ENCODE measurements at regions not wholly inside any gene's neighbourhood (a gene's known extent, or its start where the extent isn't known, plus 50 kb on each side); places are given as distances from the start of the nearest gene placed in this dataset.

GRCh38 chr6:150482883-150483409 is 114.1 kb downstream of the IYD start:
- TF ChIP-seq CTCF (IDR thresholded peaks at IDR 0.05): no peak
- no peak for TF ChIP-seq POLR2A (IDR thresholded peaks at IDR 0.05; ENCODE audit: low read depth)

Measured in esophagus muscularis mucosa (tissue), 3 donors.